BLaER1 (cell line): ENCODE measurements at regions not wholly inside any gene's neighbourhood (a gene's known extent, or its start where the extent isn't known, plus 50 kb on each side); places are given as distances from the start of the nearest gene placed in this dataset.

Experiments used
- H3K27ac ChIP-seq: shearing (Covaris generic); formaldehyde crosslinking; 2 replicates; pipeline ENCODE4 v1.8.1; 2022
- H3K27me3 ChIP-seq: shearing (Covaris generic); formaldehyde crosslinking; 2 replicates; pipeline ENCODE4 v1.8.1; 2022
- H3K36me3 ChIP-seq: shearing (Covaris generic); formaldehyde crosslinking; 2 replicates; pipeline ENCODE4 v1.8.1; 2022
- H3K4me1 ChIP-seq: shearing (Covaris generic); formaldehyde crosslinking; 2 replicates; pipeline ENCODE4 v1.8.1; 2022
- H3K4me2 ChIP-seq: shearing (Covaris generic); formaldehyde crosslinking; 2 replicates; pipeline ENCODE4 v1.8.1; 2022
- H3K4me3 ChIP-seq: shearing (Covaris generic); formaldehyde crosslinking; 2 replicates; pipeline ENCODE4 v1.8.1; 2022
- H3K9ac ChIP-seq: shearing (Covaris generic); formaldehyde crosslinking; 2 replicates; pipeline ENCODE4 v1.8.1; 2022
- H3K9me3 ChIP-seq: shearing (Covaris generic); formaldehyde crosslinking; 2 replicates; pipeline ENCODE4 v1.8.1; 2022
- H4K20me1 ChIP-seq: shearing (Covaris generic); formaldehyde crosslinking; 2 replicates; pipeline ENCODE4 v1.8.1; 2022
- Cebpa-rat ChIP-seq: shearing (Covaris generic); IDR thresholded peaks from 2 replicates; pipeline ENCODE4 v1.8.1; 2022

- TF ChIP-seq Cebpa-rat, result no peak
Observed at GRCh38 chr6:153677522-153677921, 361.5 kb upstream of the OPRM1 start.

GRCh38 chr6:153673750-153674149 is 365.3 kb upstream of the OPRM1 start:
- Histone ChIP-seq H3K4me1 (no peaks in the 10 kb centered on the region), H3K9ac (no peak overlapping the region), H3K9me3 (no peaks in the 10 kb centered on the region), H3K27me3 (no peaks in the 10 kb centered on the region), H4K20me1 (no peaks in the 10 kb centered on the region), H3K4me2 (no peak overlapping the region), H3K36me3 (no peaks in the 10 kb centered on the region), H3K4me3 (no peak overlapping the region), H3K27ac (no peak overlapping the region)
- TF ChIP-seq Cebpa-rat, result no peak

More at GRCh38 chr6:153677522-153677921, 361.5 kb upstream of the OPRM1 start:
- H3K27ac ChIP-seq, result no peak overlapping the region
- H3K9ac ChIP-seq, result no peak overlapping the region
- H3K36me3 ChIP-seq, result no peaks in the 10 kb centered on the region
- H3K27me3 ChIP-seq, result no peaks in the 10 kb centered on the region
- no peaks in the 10 kb centered on the region for H3K9me3 ChIP-seq
- no peaks in the 10 kb centered on the region for H3K4me1 ChIP-seq
- H3K4me3 ChIP-seq, result no peak overlapping the region
- H3K4me2 ChIP-seq, result no peak overlapping the region
- H4K20me1 ChIP-seq, result no peaks in the 10 kb centered on the region

- no peaks in the 10 kb centered on the region for H3K4me1 ChIP-seq
- no peak overlapping the region for H3K4me3 ChIP-seq
- no peaks in the 10 kb centered on the region for H3K27me3 ChIP-seq
- no peak overlapping the region for H3K9ac ChIP-seq
- no peaks in the 10 kb centered on the region for H3K36me3 ChIP-seq
- no peaks in the 10 kb centered on the region for H4K20me1 ChIP-seq
- H3K9me3 ChIP-seq, result no peaks in the 10 kb centered on the region
- no peak for TF ChIP-seq Cebpa-rat
- H3K4me2 ChIP-seq, result no peak overlapping the region
- H3K27ac ChIP-seq, result no peak overlapping the region
Observed at GRCh38 chr6:153673225-153673624, 365.8 kb upstream of the OPRM1 start.

- H3K4me3 ChIP-seq, result no peak overlapping the region
- no peak for TF ChIP-seq Cebpa-rat
- H3K27me3 ChIP-seq, result no peaks in the 10 kb centered on the region
- H3K4me2 ChIP-seq, result no peak overlapping the region
- H4K20me1 ChIP-seq, result no peaks in the 10 kb centered on the region
- H3K9ac ChIP-seq, result no peak overlapping the region
- H3K9me3 ChIP-seq, result no peaks in the 10 kb centered on the region
- no peaks in the 10 kb centered on the region for H3K4me1 ChIP-seq
- no peak overlapping the region for H3K27ac ChIP-seq
- no peaks in the 10 kb centered on the region for H3K36me3 ChIP-seq
Observed at GRCh38 chr6:153670403-153671026, 368.5 kb upstream of the OPRM1 start.

GRCh38 chr6:153668758-153669157 is 370.3 kb upstream of the OPRM1 start:
- no peak overlapping the region for H3K4me3 ChIP-seq
- no peak overlapping the region for H3K9ac ChIP-seq
- H3K4me2 ChIP-seq, result no peak overlapping the region
- no peaks in the 10 kb centered on the region for H3K4me1 ChIP-seq
- H3K36me3 ChIP-seq, result no peaks in the 10 kb centered on the region
- no peaks in the 10 kb centered on the region for H4K20me1 ChIP-seq
- H3K9me3 ChIP-seq, result no peaks in the 10 kb centered on the region
- H3K27me3 ChIP-seq, result no peaks in the 10 kb centered on the region
- no peak overlapping the region for H3K27ac ChIP-seq
- no peak for TF ChIP-seq Cebpa-rat

- TF ChIP-seq Cebpa-rat, result no peak
- no peak overlapping the region for H3K9ac ChIP-seq
- no peaks in the 10 kb centered on the region for H3K36me3 ChIP-seq
- H3K4me3 ChIP-seq, result no peak overlapping the region
- no peak overlapping the region for H3K27ac ChIP-seq
- H3K9me3 ChIP-seq, result no peaks in the 10 kb centered on the region
- no peaks in the 10 kb centered on the region for H3K4me1 ChIP-seq
- H3K4me2 ChIP-seq, result no peak overlapping the region
- H3K27me3 ChIP-seq, result no peaks in the 10 kb centered on the region
- no peaks in the 10 kb centered on the region for H4K20me1 ChIP-seq
Observed at GRCh38 chr6:153662982-153663381, 376.1 kb upstream of the OPRM1 start.

- no peaks in the 10 kb centered on the region for H3K36me3 ChIP-seq
- no peak overlapping the region for H3K4me2 ChIP-seq
- H3K27me3 ChIP-seq, result no peaks in the 10 kb centered on the region
- no peaks in the 10 kb centered on the region for H3K4me1 ChIP-seq
- no peaks in the 10 kb centered on the region for H4K20me1 ChIP-seq
- no peaks in the 10 kb centered on the region for H3K9me3 ChIP-seq
- H3K9ac ChIP-seq, result no peak overlapping the region
- TF ChIP-seq Cebpa-rat, result no peak; the same call in 1 of the 2 replicates
- H3K4me3 ChIP-seq, result no peak overlapping the region
- H3K27ac ChIP-seq, result no peak overlapping the region
Observed at GRCh38 chr6:153645326-153645725, 393.7 kb upstream of the OPRM1 start.

- no peaks in the 10 kb centered on the region for H3K27me3 ChIP-seq
- TF ChIP-seq Cebpa-rat, result no peak
- no peaks in the 10 kb centered on the region for H3K9me3 ChIP-seq
- no peak overlapping the region for H3K9ac ChIP-seq
- H3K36me3 ChIP-seq, result no peaks in the 10 kb centered on the region
- H3K4me2 ChIP-seq, result no peak overlapping the region
- no peak overlapping the region for H3K4me3 ChIP-seq
- no peaks in the 10 kb centered on the region for H4K20me1 ChIP-seq
- no peak overlapping the region for H3K27ac ChIP-seq
- no peaks in the 10 kb centered on the region for H3K4me1 ChIP-seq
Observed at GRCh38 chr6:153644000-153644399, 395.0 kb upstream of the OPRM1 start.

- H3K4me3 ChIP-seq, result no peak overlapping the region
- no peaks in the 10 kb centered on the region for H4K20me1 ChIP-seq
- H3K9ac ChIP-seq, result no peak overlapping the region
- no peaks in the 10 kb centered on the region for H3K27me3 ChIP-seq
- no peaks in the 10 kb centered on the region for H3K9me3 ChIP-seq
- H3K36me3 ChIP-seq, result no peaks in the 10 kb centered on the region
- no peak for TF ChIP-seq Cebpa-rat
- H3K4me1 ChIP-seq, result no peaks in the 10 kb centered on the region
- H3K4me2 ChIP-seq, result no peak overlapping the region
- no peak overlapping the region for H3K27ac ChIP-seq
Observed at GRCh38 chr6:153634416-153634815, 404.6 kb upstream of the OPRM1 start.

GRCh38 chr6:153625089-153625488 is 414.0 kb upstream of the OPRM1 start:
- H3K4me1 ChIP-seq, result no peaks in the 10 kb centered on the region
- no peaks in the 10 kb centered on the region for H3K27me3 ChIP-seq
- no peaks in the 10 kb centered on the region for H3K36me3 ChIP-seq
- no peaks in the 10 kb centered on the region for H4K20me1 ChIP-seq
- no peak overlapping the region for H3K4me3 ChIP-seq
- H3K4me2 ChIP-seq, result no peak overlapping the region
- H3K9ac ChIP-seq, result no peak overlapping the region
- H3K27ac ChIP-seq, result no peak overlapping the region
- H3K9me3 ChIP-seq, result no peaks in the 10 kb centered on the region
- no peak for TF ChIP-seq Cebpa-rat

GRCh38 chr6:153624528-153624927 is 414.5 kb upstream of the OPRM1 start:
- Histone ChIP-seq H3K4me3 (no peak overlapping the region), H3K4me2 (no peak overlapping the region), H4K20me1 (no peaks in the 10 kb centered on the region), H3K9me3 (no peaks in the 10 kb centered on the region), H3K27ac (no peak overlapping the region), H3K9ac (no peak overlapping the region), H3K36me3 (no peaks in the 10 kb centered on the region), H3K4me1 (0 out of 2 replicates have a peak, but pooled peaks cover 2% of the 10 kb centered on the region), H3K27me3 (no peaks in the 10 kb centered on the region)
- TF ChIP-seq Cebpa-rat, result no peak
